Type B pancreatic cell (in vitro differentiated cells): ENCODE measurements at regions not wholly inside any gene's neighbourhood (a gene's known extent, or its start where the extent isn't known, plus 50 kb on each side); places are given as distances from the start of the nearest gene placed in this dataset.

Experiments used
- DNase-seq: peaks from one replicate; pipeline ENCODE4 v3.0.0; 2021; ENCODE audit warnings: mixed read lengths; ENCODE audit not compliant: unreplicated experiment; ENCODE audit errors: extremely low spot score
- H3K27ac Mint-ChIP-seq: 2 replicates; pipeline ENCODE4 v1.8.0; 2021; ENCODE audit warnings: mild to moderate bottlenecking, mixed read lengths
- H3K27me3 Mint-ChIP-seq: 2 replicates; pipeline ENCODE4 v1.8.0; 2021; ENCODE audit warnings: mixed read lengths
- H3K36me3 Mint-ChIP-seq: 2 replicates; pipeline ENCODE4 v1.8.0; 2021; ENCODE audit warnings: mixed read lengths
- H3K4me1 Mint-ChIP-seq: one replicate; pipeline ENCODE4 v1.8.0; 2021; ENCODE audit warnings: mixed read lengths; ENCODE audit not compliant: unreplicated experiment
- H3K4me3 Mint-ChIP-seq: 2 replicates; pipeline ENCODE4 v1.8.0; 2021; ENCODE audit warnings: mild to moderate bottlenecking, mixed read lengths
- H3K9me3 Mint-ChIP-seq: 2 replicates; pipeline ENCODE4 v1.8.0; 2021; ENCODE audit warnings: mixed read lengths
- CTCF ChIP-seq: fragments of 200-600 bp; sonication (generic); conservative IDR thresholded peaks from 2 replicates; pipeline ENCODE4 v1.5.0; 2021; ENCODE audit warnings: antibody characterized with exemption, mild to moderate bottlenecking

- TF ChIP-seq CTCF, result no peak
- Mint-ChIP-seq H3K4me1 (peaks cover 22% of the 10 kb centered on the region), H3K27ac (no peak overlapping the region), H3K4me3 (no peak overlapping the region), H3K27me3 (peaks cover 33% of the 10 kb centered on the region), H3K9me3 (no peaks in the 10 kb centered on the region), H3K36me3 (no peaks in the 10 kb centered on the region)
- no peak for DNase-seq
These were observed 663.9 kb downstream of the PTPRU start for GRCh38 chr1:29900104-29900679.

- no peaks in the 10 kb centered on the region for H3K36me3 Mint-ChIP-seq
- H3K4me1 Mint-ChIP-seq, result peaks cover 9% of the 10 kb centered on the region
- no peak for TF ChIP-seq CTCF
- H3K27me3 Mint-ChIP-seq, result peaks cover 43% of the 10 kb centered on the region
- no peaks in the 10 kb centered on the region for H3K9me3 Mint-ChIP-seq
- H3K4me3 Mint-ChIP-seq, result no peak overlapping the region
- no peak overlapping the region for H3K27ac Mint-ChIP-seq
- peak; percentile 32 for DNase-seq
These were observed 660.7 kb downstream of the PTPRU start for GRCh38 chr1:29896791-29897714.

- Mint-ChIP-seq H3K36me3 (no peaks in the 10 kb centered on the region), H3K4me1 (peaks cover 3% of the 10 kb centered on the region), H3K27me3 (peaks cover 47% of the 10 kb centered on the region), H3K9me3 (no peaks in the 10 kb centered on the region), H3K27ac (no peak overlapping the region), H3K4me3 (no peak overlapping the region)
- no peak for TF ChIP-seq CTCF
- DNase-seq, result peak; percentile 22
These were observed 660.0 kb downstream of the PTPRU start for GRCh38 chr1:29896300-29896699.

- peaks cover 53% of the 10 kb centered on the region for H3K27me3 Mint-ChIP-seq
- H3K27ac Mint-ChIP-seq, result no peak overlapping the region
- no peak overlapping the region for H3K4me3 Mint-ChIP-seq
These were observed 658.9 kb downstream of the PTPRU start for GRCh38 chr1:29895201-29895600.

GRCh38 chr1:29894311-29894710 lies 658.0 kb downstream of the PTPRU start:
- no peak for TF ChIP-seq CTCF
- H3K4me3 Mint-ChIP-seq, result no peak overlapping the region
- H3K4me1 Mint-ChIP-seq, result no peaks in the 10 kb centered on the region
- peaks cover 57% of the 10 kb centered on the region for H3K27me3 Mint-ChIP-seq
- peak; percentile 53 for DNase-seq
- no peaks in the 10 kb centered on the region for H3K9me3 Mint-ChIP-seq
- no peak overlapping the region for H3K27ac Mint-ChIP-seq
- H3K36me3 Mint-ChIP-seq, result no peaks in the 10 kb centered on the region

More at GRCh38 chr1:29895201-29895600, 658.9 kb downstream of the PTPRU start:
- Mint-ChIP-seq H3K9me3 (no peaks in the 10 kb centered on the region), H3K36me3 (no peaks in the 10 kb centered on the region), H3K4me1 (no peaks in the 10 kb centered on the region)
- no peak for TF ChIP-seq CTCF
- peak; percentile 50 for DNase-seq
